ENCODE measurements at regions not wholly inside any gene's neighbourhood (a gene's known extent, or its start where the extent isn't known, plus 50 kb on each side); places are given as distances from the start of the nearest gene placed in this dataset.

DNA sequence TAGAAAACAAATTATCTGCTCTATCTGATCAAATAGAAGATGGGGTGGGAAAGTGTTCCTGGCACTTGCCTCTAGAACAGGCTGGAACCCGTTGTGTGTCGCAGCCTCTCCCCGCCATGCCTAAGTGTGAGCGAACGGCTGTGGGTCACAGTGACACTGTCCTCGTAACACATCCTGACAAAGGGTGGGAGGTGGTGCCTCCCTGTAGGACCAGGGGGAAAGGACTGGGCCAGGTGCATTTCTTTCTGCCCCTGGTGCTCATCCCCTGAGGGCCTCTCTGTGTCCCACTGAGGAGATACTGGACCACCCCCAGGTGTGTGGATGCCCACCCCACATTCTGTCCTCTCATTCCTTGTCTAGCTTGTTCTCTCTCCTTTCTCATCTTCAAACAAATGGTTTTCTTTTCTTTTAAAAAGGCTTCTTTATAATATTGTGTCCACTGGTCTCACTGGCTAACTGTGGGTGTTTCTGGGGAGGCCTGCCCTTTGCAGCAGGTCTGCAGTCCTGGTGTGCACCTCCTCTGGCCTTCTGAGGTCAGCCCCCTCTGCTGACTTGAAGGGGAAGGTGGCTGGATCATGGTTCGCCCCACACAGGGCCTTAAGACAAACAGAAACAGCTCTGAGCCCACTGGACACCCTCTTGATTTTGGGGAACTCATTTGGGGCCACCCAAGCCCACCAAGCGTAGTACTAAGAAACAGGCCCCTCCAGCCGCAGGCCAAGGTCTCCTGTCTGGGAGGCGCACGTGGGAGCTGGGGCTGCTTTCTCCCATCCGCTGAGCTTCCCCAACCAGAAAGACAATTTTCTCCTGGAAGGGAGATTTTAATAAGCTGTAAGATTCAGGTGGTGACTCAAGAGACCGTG is 152.5 kb upstream of the SOX1 start:
- POLR2A ChIA-PET: no interaction called here
- no peak for TF ChIP-seq SP1 (IDR thresholded peaks at IDR 0.05)
- TF ChIP-seq ELF4 (IDR thresholded peaks at IDR 0.05): no peak
- TF ChIP-seq FOXK2 (IDR thresholded peaks at IDR 0.05): no peak
- no peak for TF ChIP-seq ZNF384 (IDR thresholded peaks at IDR 0.05)
- no peak for TF ChIP-seq ARNT (IDR thresholded peaks at IDR 0.05)
- no peak for TF ChIP-seq L3MBTL2 (conservative IDR thresholded peaks at IDR 0.05)
- no peak for TF ChIP-seq NFRKB (IDR thresholded peaks at IDR 0.05)
- TF ChIP-seq CTBP1 (IDR thresholded peaks at IDR 0.05; ENCODE audit: borderline replicate concordance): no peak
- no peak for TF ChIP-seq LEF1 (IDR thresholded peaks at IDR 0.05; ENCODE audit: borderline replicate concordance)
- no peak for TF ChIP-seq FOXM1 (IDR thresholded peaks at IDR 0.05; ENCODE audit: borderline replicate concordance)
- TF ChIP-seq, protein P1, sequence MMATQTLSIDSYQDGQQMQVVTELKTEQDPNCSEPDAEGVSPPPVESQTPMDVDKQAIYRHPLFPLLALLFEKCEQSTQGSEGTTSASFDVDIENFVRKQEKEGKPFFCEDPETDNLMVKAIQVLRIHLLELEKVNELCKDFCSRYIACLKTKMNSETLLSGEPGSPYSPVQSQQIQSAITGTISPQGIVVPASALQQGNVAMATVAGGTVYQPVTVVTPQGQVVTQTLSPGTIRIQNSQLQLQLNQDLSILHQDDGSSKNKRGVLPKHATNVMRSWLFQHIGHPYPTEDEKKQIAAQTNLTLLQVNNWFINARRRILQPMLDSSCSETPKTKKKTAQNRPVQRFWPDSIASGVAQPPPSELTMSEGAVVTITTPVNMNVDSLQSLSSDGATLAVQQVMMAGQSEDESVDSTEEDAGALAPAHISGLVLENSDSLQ (IDR thresholded peaks at IDR 0.05): no peak
- no peak for TF ChIP-seq FOXA1 (IDR thresholded peaks at IDR 0.05)
- no peak for TF ChIP-seq TARDBP (IDR thresholded peaks at IDR 0.05)
- no peak for TF ChIP-seq SUZ12 (IDR thresholded peaks at IDR 0.05)
- TF ChIP-seq BHLHE40 (IDR thresholded peaks at IDR 0.05; ENCODE audit: borderline replicate concordance): no peak
- no peak for TF ChIP-seq HDGF (IDR thresholded peaks at IDR 0.05; ENCODE audit: borderline replicate concordance)
- CTCF ChIA-PET: no interaction called here
- DNase-seq (ENCODE audit: extremely low spot score): no peak

DNA sequence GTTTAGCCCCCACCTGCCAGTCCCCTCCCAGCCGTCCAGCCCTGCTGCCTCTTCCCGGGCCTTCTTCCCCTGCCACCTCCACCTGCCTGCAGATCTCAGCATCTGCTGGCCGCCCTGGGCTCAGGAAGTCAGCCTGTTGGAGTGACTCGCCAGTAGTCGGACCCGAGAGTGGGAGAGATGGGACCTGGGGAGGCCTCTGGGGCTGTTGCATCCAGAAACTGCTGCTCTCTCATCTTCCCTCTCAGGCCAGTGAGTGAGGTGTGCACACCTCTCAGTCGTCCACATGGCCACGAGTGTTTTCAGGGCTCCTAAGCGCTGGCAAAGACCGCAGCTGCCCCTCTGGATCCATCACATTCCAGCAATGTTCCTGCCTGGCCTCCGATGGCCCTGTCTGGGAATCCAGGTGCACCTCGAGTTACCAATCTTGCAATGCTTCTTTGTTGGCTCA is 151.8 kb upstream of the SOX1 start:
- ChIA-PET POLR2A (no interaction called here), CTCF (no interaction called here)
- no peak for DNase-seq (ENCODE audit: extremely low spot score)
- TF ChIP-seq CTBP1 (IDR thresholded peaks at IDR 0.05; ENCODE audit: borderline replicate concordance): no peak
- no peak for TF ChIP-seq FOXM1 (IDR thresholded peaks at IDR 0.05; ENCODE audit: borderline replicate concordance)
- no peak for TF ChIP-seq SP1 (IDR thresholded peaks at IDR 0.05)
- no peak for TF ChIP-seq FOXK2 (IDR thresholded peaks at IDR 0.05)
- no peak for TF ChIP-seq TARDBP (IDR thresholded peaks at IDR 0.05)
- TF ChIP-seq SUZ12 (IDR thresholded peaks at IDR 0.05): no peak
- TF ChIP-seq HDGF (IDR thresholded peaks at IDR 0.05; ENCODE audit: borderline replicate concordance): no peak
- no peak for TF ChIP-seq FOXA1 (IDR thresholded peaks at IDR 0.05)
- TF ChIP-seq ZNF384 (IDR thresholded peaks at IDR 0.05): no peak
- no peak for TF ChIP-seq ARNT (IDR thresholded peaks at IDR 0.05)
- TF ChIP-seq, protein P1 (IDR thresholded peaks at IDR 0.05): no peak
- no peak for TF ChIP-seq BHLHE40 (IDR thresholded peaks at IDR 0.05; ENCODE audit: borderline replicate concordance)
- no peak for TF ChIP-seq LEF1 (IDR thresholded peaks at IDR 0.05; ENCODE audit: borderline replicate concordance)
- TF ChIP-seq L3MBTL2 (conservative IDR thresholded peaks at IDR 0.05): no peak
- no peak for TF ChIP-seq ELF4 (IDR thresholded peaks at IDR 0.05)
- TF ChIP-seq NFRKB (IDR thresholded peaks at IDR 0.05): no peak

DNA sequence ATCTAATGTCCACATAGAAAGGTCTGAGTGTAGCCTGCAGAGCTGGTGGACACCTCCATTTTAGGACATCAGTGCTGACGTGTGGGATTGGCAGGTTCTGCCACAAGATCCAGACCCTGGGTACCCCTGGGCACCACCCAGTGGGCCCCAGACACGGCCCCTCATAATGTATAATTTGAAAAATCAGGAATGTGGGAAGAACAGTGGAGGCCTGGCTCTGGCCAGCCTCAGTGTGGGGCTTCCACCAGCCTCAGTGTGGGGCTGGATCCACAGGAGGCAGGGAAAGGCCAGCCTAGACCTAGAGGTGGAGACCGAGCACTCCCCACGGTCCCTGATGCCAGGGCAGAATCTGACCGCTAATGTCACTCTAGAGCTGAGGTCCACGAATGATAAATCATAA is 150.7 kb upstream of the SOX1 start:
- CTCF ChIA-PET: no interaction called here
- no peak for DNase-seq (ENCODE audit: extremely low spot score)
- POLR2A ChIA-PET: no interaction called here
- TF ChIP-seq L3MBTL2 (conservative IDR thresholded peaks at IDR 0.05): no peak
- no peak for TF ChIP-seq CTBP1 (IDR thresholded peaks at IDR 0.05; ENCODE audit: borderline replicate concordance)
- TF ChIP-seq ELF4 (IDR thresholded peaks at IDR 0.05): no peak
- TF ChIP-seq FOXA1 (IDR thresholded peaks at IDR 0.05): no peak
- TF ChIP-seq, protein P1 (IDR thresholded peaks at IDR 0.05): no peak
- TF ChIP-seq SUZ12 (IDR thresholded peaks at IDR 0.05): no peak
- no peak for TF ChIP-seq HDGF (IDR thresholded peaks at IDR 0.05; ENCODE audit: borderline replicate concordance)
- no peak for TF ChIP-seq ARNT (IDR thresholded peaks at IDR 0.05)
- no peak for TF ChIP-seq SP1 (IDR thresholded peaks at IDR 0.05)
- TF ChIP-seq LEF1 (IDR thresholded peaks at IDR 0.05; ENCODE audit: borderline replicate concordance): no peak
- TF ChIP-seq FOXM1 (IDR thresholded peaks at IDR 0.05; ENCODE audit: borderline replicate concordance): no peak
- no peak for TF ChIP-seq BHLHE40 (IDR thresholded peaks at IDR 0.05; ENCODE audit: borderline replicate concordance)
- no peak for TF ChIP-seq FOXK2 (IDR thresholded peaks at IDR 0.05)
- no peak for TF ChIP-seq ZNF384 (IDR thresholded peaks at IDR 0.05)
- TF ChIP-seq TARDBP (IDR thresholded peaks at IDR 0.05): no peak
- TF ChIP-seq NFRKB (IDR thresholded peaks at IDR 0.05): no peak

DNA sequence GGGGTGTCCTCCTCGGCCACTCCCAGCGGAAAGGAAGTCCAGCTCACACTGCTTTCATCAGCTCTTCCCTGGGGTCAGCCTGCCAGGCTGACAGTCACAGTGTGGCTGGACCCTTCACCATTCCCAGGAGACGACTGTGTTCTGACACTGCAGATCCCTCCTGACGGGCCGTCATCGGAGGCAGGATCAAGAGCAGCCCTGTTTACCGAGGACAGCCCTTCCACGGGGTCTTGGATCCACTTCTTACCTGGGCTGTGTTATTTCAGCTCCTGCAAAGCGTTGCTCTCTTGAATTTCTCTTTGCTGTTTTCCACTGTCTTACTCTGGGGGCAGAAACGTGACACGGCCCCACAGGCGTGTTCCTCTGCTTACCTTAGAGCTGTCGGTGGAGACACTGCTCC is 149.9 kb upstream of the SOX1 start:
- no peak for DNase-seq (ENCODE audit: extremely low spot score)
- ChIA-PET CTCF (no interaction called here), POLR2A (no interaction called here)
- TF ChIP-seq CTBP1 (IDR thresholded peaks at IDR 0.05; ENCODE audit: borderline replicate concordance): no peak
- no peak for TF ChIP-seq ARNT (IDR thresholded peaks at IDR 0.05)
- no peak for TF ChIP-seq SP1 (IDR thresholded peaks at IDR 0.05)
- TF ChIP-seq L3MBTL2 (conservative IDR thresholded peaks at IDR 0.05): no peak
- TF ChIP-seq NFRKB (IDR thresholded peaks at IDR 0.05): no peak
- no peak for TF ChIP-seq BHLHE40 (IDR thresholded peaks at IDR 0.05; ENCODE audit: borderline replicate concordance)
- TF ChIP-seq FOXM1 (IDR thresholded peaks at IDR 0.05; ENCODE audit: borderline replicate concordance): no peak
- no peak for TF ChIP-seq ZNF384 (IDR thresholded peaks at IDR 0.05)
- TF ChIP-seq TARDBP (IDR thresholded peaks at IDR 0.05): no peak
- no peak for TF ChIP-seq LEF1 (IDR thresholded peaks at IDR 0.05; ENCODE audit: borderline replicate concordance)
- no peak for TF ChIP-seq ELF4 (IDR thresholded peaks at IDR 0.05)
- no peak for TF ChIP-seq HDGF (IDR thresholded peaks at IDR 0.05; ENCODE audit: borderline replicate concordance)
- TF ChIP-seq SUZ12 (IDR thresholded peaks at IDR 0.05): no peak

DNA sequence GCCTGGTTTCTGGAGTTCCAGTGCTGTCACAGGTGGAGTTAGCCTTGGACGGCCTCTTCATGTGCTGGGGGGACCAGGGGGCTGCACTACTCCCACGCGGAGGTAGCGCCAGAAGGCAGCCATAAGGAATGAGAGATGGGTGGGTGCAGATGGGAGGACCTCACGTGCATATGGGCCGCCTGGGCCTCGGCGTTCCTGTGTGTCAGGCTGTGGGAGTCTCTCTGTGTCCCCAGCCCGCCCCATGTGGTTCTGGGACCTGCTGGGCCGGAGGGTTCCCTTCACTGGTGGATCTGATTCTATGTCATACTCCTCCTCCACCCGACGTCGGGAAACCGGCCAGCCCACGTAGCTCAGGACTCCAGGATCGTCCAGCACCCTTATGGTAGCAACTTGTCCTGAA is 149.0 kb upstream of the SOX1 start:
- ChIA-PET POLR2A (no interaction called here), CTCF (no interaction called here)
- TF ChIP-seq, protein P1 (IDR thresholded peaks at IDR 0.05): no peak
- no peak for TF ChIP-seq CTBP1 (IDR thresholded peaks at IDR 0.05; ENCODE audit: borderline replicate concordance)
- DNase-seq (ENCODE audit: extremely low spot score): no peak

Data from HEK293T (cell line).